GM19238 (cell line): ENCODE measurements at regions not wholly inside any gene's neighbourhood (a gene's known extent, or its start where the extent isn't known, plus 50 kb on each side); places are given as distances from the start of the nearest gene placed in this dataset.
"Not testable (repeated sequence)": the region's sequence is repeated elsewhere in the genome, so short reads cannot be mapped to it uniquely, and the experiment has no call there.

Experiments
- DNase-seq: peaks from one replicate; pipeline ENCODE4 v3.0.0; 2011; ENCODE audit warnings: low spot score; ENCODE audit not compliant: insufficient read length

DNA sequence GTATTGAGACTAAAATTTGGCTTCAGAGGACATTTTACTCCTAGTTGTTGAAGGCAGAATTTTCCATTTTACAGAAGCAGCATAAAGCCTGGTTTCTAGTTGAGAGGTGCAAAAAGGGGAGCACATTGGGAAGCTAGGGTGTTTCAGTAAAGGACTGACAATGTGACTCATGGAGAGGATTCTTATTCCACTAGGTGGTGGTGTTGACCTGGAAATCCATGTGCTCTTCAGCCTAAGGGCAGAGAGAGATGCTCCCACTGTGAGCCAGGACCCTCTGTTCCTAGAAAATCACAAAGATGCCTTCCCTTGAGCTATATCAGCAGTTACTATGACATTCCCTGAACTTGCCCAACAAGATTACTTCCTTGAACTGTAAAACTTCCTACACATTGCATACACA is 687.8 kb downstream of the IPMK start:
- DNase-seq = no peak

GRCh38 chr10:57562211-57562610 is 705.5 kb downstream of the IPMK start:
- no peak for DNase-seq

- DNase-seq = not testable (repeated sequence)
Observed at GRCh38 chr10:57551774-57552173, 715.9 kb downstream of the IPMK start.

DNA sequence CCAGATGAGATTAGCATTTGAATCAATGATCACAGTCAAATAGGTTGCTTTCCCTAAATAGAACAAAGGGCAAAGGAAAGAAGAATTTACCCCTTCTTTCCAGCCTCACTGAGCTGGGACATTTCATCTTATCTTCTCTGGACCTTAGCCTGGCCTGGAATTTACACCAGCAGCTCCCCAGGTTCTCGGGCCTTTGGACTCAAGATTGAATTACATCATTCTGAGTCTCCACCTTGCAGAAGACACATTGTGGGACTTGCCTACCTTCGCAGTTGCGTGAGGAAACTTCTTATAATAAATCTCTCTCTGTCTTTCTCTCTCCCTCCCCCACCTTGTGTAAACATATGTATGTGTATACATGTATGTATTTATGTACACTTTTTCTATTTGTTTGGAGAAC is 732.4 kb downstream of the IPMK start:
- no peak for DNase-seq

- DNase-seq = no peak
Observed at GRCh38 chr10:57513637-57514036, 754.1 kb downstream of the IPMK start.

- no peak for DNase-seq
Observed at GRCh38 chr10:57507788-57508187, 759.9 kb downstream of the IPMK start.

DNA sequence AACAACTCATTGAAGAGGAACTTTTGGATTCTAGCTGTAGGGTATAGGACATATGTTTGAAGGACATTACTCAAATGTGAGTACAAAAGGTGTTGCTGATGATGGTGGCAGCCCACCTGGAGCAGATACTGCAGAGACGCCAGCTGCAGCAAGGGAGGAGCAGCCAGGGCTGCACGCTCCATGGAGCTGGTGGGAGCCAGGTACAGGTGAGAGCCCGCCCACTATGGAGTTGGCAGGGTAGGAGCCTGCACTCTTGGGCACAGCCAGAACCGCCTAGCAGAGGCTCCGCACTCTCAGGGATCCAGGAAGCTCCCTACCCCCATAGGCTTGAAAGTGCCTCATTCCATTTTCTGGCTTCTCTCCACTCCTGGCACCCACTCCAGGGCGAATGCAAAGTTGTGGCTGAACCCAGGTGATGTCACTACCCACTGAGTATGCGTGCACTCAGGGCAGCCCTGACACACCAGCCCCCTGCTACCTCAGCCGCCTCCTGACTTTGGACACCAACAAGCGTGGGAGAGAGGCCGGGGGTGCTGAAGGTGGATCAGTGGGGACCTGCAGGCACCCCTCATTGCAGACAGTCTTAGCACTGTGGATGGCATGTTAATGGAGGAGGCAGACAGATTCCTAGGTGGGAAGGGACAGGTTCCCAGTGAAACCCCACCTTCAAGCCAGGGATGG is 761.1 kb downstream of the IPMK start:
- no peak for DNase-seq

DNA sequence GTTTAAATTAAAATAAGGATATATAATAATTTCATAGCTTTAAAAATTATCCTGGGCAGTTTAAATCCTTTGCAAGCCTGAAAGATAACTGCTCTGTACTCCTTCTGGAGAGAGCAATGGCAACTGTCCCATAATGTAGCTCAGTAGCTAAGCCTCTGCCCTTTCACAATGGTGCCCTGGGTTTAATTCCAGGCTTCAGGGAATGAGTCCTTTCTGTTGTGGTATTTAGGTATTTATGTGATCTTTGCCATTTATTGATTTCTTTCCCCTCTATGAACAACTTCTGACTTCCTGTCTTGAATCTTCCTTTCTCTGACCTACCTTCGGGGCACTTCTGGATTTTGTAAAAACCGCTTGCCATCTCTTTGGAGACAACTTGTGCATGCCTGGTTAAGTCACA is 773.2 kb downstream of the IPMK start:
- no peak for DNase-seq

DNA sequence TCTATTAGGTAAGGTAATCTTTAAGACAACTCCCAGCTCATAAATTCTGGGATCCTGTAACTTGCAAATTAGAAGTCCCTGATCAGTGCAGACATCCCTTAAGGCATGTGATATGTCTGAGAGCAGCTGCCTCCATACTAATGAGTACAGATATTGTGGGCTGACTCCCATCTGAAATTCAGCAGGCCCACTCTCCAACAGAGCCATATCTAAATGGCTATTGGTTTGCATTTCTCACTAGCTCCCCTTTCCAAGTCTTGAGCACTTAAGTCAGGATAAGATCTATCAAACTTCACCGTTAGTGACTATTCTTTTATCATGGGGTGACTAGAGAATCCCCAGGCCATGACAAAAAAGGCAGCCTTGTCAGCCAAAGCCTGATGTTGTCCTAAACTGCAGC is 785.4 kb downstream of the IPMK start:
- DNase-seq = no peak

- no peak for DNase-seq
Observed at GRCh38 chr10:57472823-57473619, 794.7 kb downstream of the IPMK start.

- DNase-seq = no peak
Observed at GRCh38 chr10:57468894-57469432, 798.7 kb downstream of the IPMK start.

GRCh38 chr10:57465155-57465554 is 802.5 kb downstream of the IPMK start:
- no peak for DNase-seq

GRCh38 chr10:57460540-57460939 is 807.2 kb downstream of the IPMK start:
- DNase-seq = no peak

GRCh38 chr10:57457972-57458512 is 809.7 kb downstream of the IPMK start:
- no peak for DNase-seq

GRCh38 chr10:57430376-57430775 is 837.3 kb downstream of the IPMK start:
- DNase-seq = no peak

- no peak for DNase-seq
Observed at GRCh38 chr10:57420881-57421280, 846.8 kb downstream of the IPMK start.

GRCh38 chr10:57418476-57418875 is 849.2 kb downstream of the IPMK start:
- DNase-seq = no peak

DNA sequence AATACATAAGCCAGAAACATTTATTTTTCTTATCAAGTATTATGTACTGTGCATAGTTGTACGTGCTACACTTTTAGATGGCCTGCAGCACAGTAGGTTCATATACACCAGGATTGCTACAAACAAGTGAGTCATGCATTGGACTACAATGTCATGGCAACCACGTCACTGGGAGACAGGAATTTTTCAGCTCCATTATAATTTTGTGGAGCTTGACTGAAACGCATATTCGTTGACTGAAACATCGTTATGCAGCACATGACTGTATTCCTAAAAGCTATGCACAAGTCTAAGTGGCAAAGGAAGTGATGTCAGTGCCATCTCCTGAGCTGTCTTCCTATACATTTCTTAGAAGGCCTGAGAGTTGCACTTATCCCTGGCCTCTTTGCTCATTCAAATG is 871.8 kb downstream of the IPMK start:
- no peak for DNase-seq

DNA sequence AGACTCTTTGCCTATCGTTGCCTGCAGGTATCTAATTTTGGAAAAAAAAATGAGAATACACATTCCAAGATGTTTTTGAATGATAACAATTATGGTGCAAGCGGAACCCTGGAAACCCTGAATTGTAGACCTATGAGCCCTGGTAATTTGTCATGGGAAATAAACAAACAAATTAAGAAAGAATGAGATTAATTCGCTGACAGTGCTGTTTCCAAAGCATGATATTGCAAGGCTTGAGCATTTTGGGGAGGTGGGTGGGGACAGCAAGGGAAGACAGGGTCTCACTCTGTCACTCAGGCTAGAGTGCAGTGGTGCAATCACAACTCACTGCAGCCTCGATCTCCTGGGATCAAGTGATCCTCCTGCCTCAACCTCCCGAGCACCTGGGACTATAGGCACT is 900.3 kb downstream of the IPMK start:
- no peak for DNase-seq

DNA sequence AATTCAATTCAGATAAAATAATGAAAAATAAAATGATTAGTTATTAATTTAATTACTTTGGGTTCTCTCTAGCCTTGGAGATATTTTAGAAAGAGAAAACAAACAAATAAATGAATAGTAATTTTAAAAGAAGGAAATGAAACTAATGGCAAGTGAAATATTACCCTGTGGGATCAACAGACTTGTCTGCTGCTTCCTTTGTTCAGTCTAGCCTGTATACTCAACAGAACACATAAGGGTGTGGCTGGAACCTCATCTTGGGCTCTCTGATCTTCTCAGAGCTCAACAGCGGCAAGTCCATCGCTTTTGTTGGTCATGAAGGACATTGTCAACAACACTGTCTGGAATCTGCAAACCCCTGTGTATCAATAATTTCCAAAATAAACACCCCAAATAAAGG is 904.9 kb downstream of the IPMK start:
- DNase-seq = no peak

GRCh38 chr10:57353403-57354003 is 914.2 kb downstream of the IPMK start:
- DNase-seq = no peak

- DNase-seq = no peak
Observed at GRCh38 chr10:57351076-57351475, 916.6 kb downstream of the IPMK start.
